Testis (tissue), 2 donors: ENCODE measurements at regions not wholly inside any gene's neighbourhood (a gene's known extent, or its start where the extent isn't known, plus 50 kb on each side); places are given as distances from the start of the nearest gene placed in this dataset.

Source experiments
- POLR2A ChIP-seq: fragments of 450-650 bp; IDR thresholded peaks from one replicate; pipeline ENCODE4 v1.6.1; 2017; ENCODE audit warnings: antibody characterized with exemption, mild to moderate bottlenecking, moderate library complexity
- TF ChIP-seq, protein P1 (sequence below), 3 experiments: fragments of 450-650 bp in 2 of 3; fragments of 200-600 bp in 1 of 3; sonication (generic) in 1 of 3; IDR thresholded peaks; one replicate each; pipeline ENCODE4 v1.5.1; 2016 to 2019; ENCODE audit warnings: antibody characterized with exemption in 3 of 3, mild to moderate bottlenecking in 2 of 3, moderate library complexity in 1 of 3

DNA sequence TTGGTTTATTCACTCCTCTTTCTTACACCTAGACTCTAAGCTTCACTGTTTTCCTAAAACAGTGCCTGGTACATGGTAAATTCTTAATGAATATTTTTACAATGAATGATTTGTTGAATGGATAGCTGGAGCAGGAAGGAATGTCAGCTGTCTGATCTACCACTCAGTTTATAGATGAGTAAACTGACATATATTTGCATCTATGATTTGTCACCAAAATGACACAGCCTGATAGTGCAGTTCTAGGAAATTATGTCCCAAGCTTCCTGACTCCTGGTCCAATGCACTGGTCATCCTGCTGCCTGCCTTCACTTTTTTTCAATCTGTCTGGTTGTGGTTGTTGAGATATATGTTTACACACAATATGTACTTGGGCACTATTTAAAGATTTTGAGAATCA lies 651.7 kb upstream of the WWC1 start:
- TF ChIP-seq, protein P1, sequence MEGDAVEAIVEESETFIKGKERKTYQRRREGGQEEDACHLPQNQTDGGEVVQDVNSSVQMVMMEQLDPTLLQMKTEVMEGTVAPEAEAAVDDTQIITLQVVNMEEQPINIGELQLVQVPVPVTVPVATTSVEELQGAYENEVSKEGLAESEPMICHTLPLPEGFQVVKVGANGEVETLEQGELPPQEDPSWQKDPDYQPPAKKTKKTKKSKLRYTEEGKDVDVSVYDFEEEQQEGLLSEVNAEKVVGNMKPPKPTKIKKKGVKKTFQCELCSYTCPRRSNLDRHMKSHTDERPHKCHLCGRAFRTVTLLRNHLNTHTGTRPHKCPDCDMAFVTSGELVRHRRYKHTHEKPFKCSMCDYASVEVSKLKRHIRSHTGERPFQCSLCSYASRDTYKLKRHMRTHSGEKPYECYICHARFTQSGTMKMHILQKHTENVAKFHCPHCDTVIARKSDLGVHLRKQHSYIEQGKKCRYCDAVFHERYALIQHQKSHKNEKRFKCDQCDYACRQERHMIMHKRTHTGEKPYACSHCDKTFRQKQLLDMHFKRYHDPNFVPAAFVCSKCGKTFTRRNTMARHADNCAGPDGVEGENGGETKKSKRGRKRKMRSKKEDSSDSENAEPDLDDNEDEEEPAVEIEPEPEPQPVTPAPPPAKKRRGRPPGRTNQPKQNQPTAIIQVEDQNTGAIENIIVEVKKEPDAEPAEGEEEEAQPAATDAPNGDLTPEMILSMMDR (IDR thresholded peaks at IDR 0.05) = no peak
- TF ChIP-seq POLR2A = no peak
